ENCODE measurements at regions not wholly inside any gene's neighbourhood (a gene's known extent, or its start where the extent isn't known, plus 50 kb on each side); places are given as distances from the start of the nearest gene placed in this dataset.

DNA sequence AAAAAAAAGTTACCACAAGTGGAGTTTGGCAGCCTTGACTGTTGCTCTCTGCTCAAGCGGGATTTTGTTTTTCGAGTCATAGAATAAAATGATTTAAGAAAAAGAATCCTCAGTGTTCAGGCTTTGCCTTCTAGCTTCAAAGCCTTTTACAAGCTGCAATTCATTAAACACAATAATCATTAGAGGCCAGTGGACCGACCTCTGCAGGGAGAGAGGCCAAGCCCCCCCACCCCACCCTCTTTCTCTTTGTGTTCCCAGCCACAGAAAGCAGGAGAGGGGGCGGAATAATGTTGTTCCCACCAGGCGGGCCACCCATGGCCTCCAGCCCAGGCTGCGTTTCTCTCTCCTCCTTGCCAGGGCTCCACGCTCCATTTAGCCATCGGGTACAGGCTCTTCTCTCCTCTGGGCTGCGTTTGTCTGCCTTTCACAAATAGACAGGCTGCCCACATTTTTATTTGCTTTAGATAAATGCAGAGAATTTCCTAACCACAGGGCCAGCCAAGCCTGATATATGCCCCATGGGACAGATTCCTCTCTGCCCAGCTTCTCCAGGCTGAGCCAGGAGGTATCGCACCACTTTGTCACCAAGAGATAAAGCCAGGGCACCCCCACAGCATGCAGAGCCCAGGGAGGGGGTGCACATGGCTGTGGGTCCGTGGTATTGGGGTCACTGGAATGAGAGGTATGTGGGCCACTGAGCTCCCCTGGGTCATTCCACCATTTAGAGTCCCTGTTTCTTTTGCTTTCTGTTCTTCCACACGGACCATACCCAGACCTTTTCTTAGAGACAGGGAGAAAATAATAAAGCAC is 318.8 kb downstream of the PIK3R1 start:
- Histone ChIP-seq H3K27me3 (ENCODE audit: insufficient read depth, low read depth, severe bottlenecking) (no peaks in the 10 kb centered on the region), H3K9me3 (ENCODE audit: severe bottlenecking) (no peaks in the 10 kb centered on the region), H3K36me3 (no peaks in the 10 kb centered on the region), H3K27ac (no peak overlapping the region), H3K4me3 (ENCODE audit: low read depth, low read length) (no peak overlapping the region)
- TF ChIP-seq, protein P1, sequence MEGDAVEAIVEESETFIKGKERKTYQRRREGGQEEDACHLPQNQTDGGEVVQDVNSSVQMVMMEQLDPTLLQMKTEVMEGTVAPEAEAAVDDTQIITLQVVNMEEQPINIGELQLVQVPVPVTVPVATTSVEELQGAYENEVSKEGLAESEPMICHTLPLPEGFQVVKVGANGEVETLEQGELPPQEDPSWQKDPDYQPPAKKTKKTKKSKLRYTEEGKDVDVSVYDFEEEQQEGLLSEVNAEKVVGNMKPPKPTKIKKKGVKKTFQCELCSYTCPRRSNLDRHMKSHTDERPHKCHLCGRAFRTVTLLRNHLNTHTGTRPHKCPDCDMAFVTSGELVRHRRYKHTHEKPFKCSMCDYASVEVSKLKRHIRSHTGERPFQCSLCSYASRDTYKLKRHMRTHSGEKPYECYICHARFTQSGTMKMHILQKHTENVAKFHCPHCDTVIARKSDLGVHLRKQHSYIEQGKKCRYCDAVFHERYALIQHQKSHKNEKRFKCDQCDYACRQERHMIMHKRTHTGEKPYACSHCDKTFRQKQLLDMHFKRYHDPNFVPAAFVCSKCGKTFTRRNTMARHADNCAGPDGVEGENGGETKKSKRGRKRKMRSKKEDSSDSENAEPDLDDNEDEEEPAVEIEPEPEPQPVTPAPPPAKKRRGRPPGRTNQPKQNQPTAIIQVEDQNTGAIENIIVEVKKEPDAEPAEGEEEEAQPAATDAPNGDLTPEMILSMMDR (IDR thresholded peaks at IDR 0.05; ENCODE audit: low read depth, low read length): no peak
- no peak for DNase-seq

DNA sequence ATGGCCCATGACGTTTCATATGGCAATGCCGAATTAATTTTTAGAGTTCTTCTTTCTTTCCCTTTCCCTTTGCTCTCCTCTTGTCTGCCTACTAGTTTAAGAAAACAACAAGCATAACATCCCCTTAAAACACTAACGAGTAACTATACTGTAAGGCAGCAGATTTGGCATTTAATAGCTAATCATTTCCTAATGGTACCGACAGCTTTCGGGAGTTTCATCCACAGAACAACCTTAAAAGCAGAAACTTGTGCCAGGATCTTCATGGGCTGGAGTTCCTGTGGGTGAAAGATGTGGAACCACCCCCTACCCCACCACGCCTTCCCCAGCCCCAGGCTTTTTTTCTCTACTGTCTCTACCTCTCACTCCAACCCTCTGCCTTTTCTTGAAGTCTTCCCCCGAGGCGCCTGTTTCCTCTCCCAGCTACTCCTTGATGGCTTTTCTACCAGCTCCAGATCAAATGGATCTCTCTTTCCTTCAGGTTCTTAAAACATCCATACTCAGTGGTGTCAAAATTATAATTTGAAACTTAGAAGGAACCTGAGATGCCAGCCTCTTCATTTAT is 319.5 kb downstream of the PIK3R1 start:
- H3K9me3 ChIP-seq (ENCODE audit: severe bottlenecking): no peaks in the 10 kb centered on the region
- TF ChIP-seq, protein P1 (IDR thresholded peaks at IDR 0.05; ENCODE audit: low read depth, low read length): no peak
- no peaks in the 10 kb centered on the region for H3K27me3 ChIP-seq (ENCODE audit: insufficient read depth, low read depth, severe bottlenecking)
- H3K36me3 ChIP-seq: no peaks in the 10 kb centered on the region
- no peak for DNase-seq
- no peak overlapping the region for H3K4me3 ChIP-seq (ENCODE audit: low read depth, low read length)
- H3K27ac ChIP-seq: no peak overlapping the region

DNA sequence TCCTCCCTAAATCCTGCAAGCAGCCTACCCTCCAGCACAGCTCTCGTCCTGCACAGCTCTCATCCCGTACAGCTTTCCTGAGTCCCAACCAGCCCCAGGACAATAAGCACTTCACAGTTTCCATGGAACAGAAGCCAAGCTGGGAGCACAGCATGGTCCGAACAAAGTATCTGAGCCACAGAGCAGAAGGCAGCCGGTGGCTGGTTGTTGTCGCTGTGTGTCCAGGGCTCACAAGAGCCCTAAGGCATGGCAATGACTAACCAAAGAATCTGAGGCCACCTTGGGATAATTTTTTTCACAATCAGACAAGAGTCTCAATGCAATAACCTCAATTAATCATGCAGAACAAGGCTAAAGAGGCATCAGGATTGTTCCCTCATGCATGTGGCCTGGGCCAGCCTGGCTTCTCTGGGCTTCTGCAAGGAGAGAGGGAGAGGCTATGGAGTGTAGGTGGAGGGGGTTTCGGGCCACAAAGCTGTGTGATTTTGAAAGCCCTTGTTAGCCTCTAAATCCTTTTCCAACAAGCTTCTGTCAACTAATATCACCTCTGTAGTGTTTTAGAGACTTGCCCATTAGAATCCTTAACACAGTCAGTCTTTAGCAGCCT is 323.4 kb downstream of the PIK3R1 start:
- Histone ChIP-seq H3K27me3 (ENCODE audit: insufficient read depth, low read depth, severe bottlenecking) (no peaks in the 10 kb centered on the region), H3K4me3 (ENCODE audit: low read depth, low read length) (no peak overlapping the region), H3K36me3 (no peaks in the 10 kb centered on the region), H3K27ac (no peak overlapping the region), H3K9me3 (ENCODE audit: severe bottlenecking) (no peaks in the 10 kb centered on the region)
- no peak for DNase-seq
- TF ChIP-seq, protein P1 (IDR thresholded peaks at IDR 0.05; ENCODE audit: low read depth, low read length): no peak

DNA sequence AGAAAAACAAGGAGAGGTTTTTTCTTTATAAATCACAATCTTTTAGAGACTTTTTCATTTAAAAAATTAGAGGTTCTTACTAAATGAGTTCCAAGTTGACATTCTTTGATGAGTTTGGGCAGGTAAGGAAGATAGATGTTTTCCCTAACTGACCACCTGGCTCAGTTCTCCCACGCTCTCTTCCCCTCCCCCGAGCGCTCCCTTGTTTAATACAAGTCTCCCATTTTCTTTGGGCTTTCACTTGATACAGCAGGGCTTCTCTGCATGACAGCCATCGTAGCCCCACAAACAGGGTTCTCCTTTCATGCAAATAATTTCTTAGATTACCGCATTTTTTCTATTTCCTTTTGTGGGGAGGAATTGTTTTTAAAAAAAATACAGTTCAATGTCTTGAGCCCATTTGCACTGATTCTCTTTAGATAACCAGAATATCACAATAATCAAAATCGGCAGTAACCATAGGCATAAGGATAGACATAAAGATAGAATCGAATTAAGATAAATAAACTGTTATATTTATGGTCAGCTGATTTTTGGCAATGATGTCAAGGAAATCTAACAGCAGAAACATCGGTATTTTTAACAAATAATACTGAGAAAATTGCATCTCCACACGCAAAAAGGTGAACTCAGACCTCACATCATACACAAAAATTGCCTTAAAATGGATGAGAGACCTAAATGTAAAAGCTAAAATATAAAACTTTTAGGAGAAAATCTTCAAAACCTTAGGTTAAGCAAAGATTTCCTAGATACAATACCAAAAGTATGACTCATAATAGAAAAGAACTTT is 325.4 kb downstream of the PIK3R1 start:
- Histone ChIP-seq H3K9me3 (ENCODE audit: severe bottlenecking) (no peaks in the 10 kb centered on the region), H3K36me3 (no peaks in the 10 kb centered on the region), H3K27ac (no peak overlapping the region), H3K27me3 (ENCODE audit: insufficient read depth, low read depth, severe bottlenecking) (no peaks in the 10 kb centered on the region), H3K4me3 (ENCODE audit: low read depth, low read length) (no peak overlapping the region)
- no peak for DNase-seq
- TF ChIP-seq, protein P1 (IDR thresholded peaks at IDR 0.05; ENCODE audit: low read depth, low read length): no peak

DNA sequence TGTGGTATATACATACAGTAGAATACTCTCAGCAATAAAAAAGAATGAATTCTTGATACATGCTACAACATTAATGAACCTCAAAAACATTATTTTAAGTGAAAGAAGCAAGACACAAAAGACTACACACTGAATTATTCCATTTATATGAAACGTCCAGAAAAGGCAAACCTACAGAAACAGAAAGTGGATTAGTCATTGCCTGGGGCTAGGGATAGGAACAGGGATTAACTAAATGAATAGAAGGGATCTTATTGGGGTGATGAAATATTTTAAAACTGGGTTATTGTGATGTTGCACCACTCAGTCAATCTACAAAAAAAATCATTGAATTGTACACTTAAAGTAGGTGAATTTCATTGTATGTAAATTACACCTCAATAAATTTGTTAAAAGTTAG is 326.7 kb downstream of the PIK3R1 start:
- Histone ChIP-seq H3K9me3 (ENCODE audit: severe bottlenecking) (no peaks in the 10 kb centered on the region), H3K27ac (no peak overlapping the region), H3K36me3 (no peaks in the 10 kb centered on the region), H3K27me3 (ENCODE audit: insufficient read depth, low read depth, severe bottlenecking) (no peaks in the 10 kb centered on the region), H3K4me3 (ENCODE audit: low read depth, low read length) (no peak overlapping the region)
- TF ChIP-seq, protein P1 (IDR thresholded peaks at IDR 0.05; ENCODE audit: low read depth, low read length): no peak
- no peak for DNase-seq
